ENCODE measurements at regions not wholly inside any gene's neighbourhood (a gene's known extent, or its start where the extent isn't known, plus 50 kb on each side); places are given as distances from the start of the nearest gene placed in this dataset.

DNA sequence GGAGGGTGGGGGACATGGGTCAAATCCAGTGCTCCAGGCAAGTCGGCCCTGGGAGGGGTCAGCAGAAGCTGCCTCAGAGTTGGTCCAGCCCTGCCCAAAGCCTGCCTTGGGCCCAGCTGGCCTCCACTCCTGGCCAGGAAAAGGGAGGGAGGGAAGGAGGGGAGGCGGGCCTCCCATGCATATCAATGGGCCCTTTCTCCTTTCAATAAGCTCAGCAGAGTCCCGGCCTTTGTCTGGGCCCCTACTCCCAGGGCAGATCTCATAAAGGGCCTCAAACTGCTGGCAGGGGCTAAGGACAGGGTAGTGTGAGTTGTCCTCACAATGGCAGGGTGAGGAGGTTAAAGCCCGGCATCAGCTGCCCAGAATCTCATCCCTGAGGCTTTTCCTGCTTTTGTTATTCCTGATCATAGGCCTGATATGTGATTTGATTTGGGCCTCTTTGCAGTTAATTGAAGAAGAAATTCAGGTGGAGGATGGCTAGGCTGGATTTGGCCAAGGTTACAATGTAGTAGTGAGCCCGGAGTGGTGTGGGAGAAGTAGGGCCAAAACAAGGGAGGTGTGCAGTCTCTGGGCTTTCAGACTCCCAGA lies 121.1 kb upstream of the ATP6AP2 start:
- no peak for DNase-seq
- Histone ChIP-seq H3K9me3 (no peaks in the 10 kb centered on the region), H3K4me1 (no peaks in the 10 kb centered on the region), H3K36me3 (ENCODE audit: low read depth, missing control alignments) (no peaks in the 10 kb centered on the region), H3K27ac (no peak overlapping the region), H3K27me3 (no peaks in the 10 kb centered on the region), H3K4me3 (no peak overlapping the region)
- TF ChIP-seq POLR2A (IDR thresholded peaks at IDR 0.05): no peak
- TF ChIP-seq, protein P1, sequence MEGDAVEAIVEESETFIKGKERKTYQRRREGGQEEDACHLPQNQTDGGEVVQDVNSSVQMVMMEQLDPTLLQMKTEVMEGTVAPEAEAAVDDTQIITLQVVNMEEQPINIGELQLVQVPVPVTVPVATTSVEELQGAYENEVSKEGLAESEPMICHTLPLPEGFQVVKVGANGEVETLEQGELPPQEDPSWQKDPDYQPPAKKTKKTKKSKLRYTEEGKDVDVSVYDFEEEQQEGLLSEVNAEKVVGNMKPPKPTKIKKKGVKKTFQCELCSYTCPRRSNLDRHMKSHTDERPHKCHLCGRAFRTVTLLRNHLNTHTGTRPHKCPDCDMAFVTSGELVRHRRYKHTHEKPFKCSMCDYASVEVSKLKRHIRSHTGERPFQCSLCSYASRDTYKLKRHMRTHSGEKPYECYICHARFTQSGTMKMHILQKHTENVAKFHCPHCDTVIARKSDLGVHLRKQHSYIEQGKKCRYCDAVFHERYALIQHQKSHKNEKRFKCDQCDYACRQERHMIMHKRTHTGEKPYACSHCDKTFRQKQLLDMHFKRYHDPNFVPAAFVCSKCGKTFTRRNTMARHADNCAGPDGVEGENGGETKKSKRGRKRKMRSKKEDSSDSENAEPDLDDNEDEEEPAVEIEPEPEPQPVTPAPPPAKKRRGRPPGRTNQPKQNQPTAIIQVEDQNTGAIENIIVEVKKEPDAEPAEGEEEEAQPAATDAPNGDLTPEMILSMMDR (IDR thresholded peaks at IDR 0.05): no peak
- WGBS, 2 donors: 69 to 100% methylated on average over 2 to 4 of the region's 5 CpGs
- intact Hi-C loops (cut with DNase I; ENCODE audit: low total_unique reads): no loop called here

DNA sequence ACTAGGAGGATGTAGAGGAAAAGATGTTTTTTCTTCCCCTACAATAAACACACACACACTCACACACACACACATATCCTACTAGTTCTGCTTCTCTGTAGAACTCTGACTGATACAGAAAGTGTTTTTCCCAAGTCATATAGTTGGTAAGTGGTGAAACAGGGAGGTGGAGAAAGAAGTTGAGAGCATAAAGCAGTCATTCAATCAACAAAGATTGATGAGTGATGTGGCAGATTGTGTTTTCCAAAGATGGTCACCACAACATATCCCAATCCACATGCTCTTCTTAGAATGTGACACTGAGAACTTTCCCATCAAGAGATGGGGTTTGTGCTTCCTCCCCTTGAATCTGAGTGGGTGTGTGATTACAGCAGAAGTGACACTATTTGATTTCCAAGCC lies 123.4 kb upstream of the ATP6AP2 start:
- TF ChIP-seq, protein P1 (IDR thresholded peaks at IDR 0.05): no peak
- no peak for TF ChIP-seq POLR2A (IDR thresholded peaks at IDR 0.05)
- Histone ChIP-seq H3K27ac (no peak overlapping the region), H3K9me3 (no peaks in the 10 kb centered on the region), H3K27me3 (no peaks in the 10 kb centered on the region), H3K4me3 (no peak overlapping the region), H3K4me1 (no peaks in the 10 kb centered on the region), H3K36me3 (ENCODE audit: low read depth, missing control alignments) (no peaks in the 10 kb centered on the region)
- intact Hi-C loops (cut with DNase I; ENCODE audit: low total_unique reads): no loop called here
- DNase-seq: no peak

DNA sequence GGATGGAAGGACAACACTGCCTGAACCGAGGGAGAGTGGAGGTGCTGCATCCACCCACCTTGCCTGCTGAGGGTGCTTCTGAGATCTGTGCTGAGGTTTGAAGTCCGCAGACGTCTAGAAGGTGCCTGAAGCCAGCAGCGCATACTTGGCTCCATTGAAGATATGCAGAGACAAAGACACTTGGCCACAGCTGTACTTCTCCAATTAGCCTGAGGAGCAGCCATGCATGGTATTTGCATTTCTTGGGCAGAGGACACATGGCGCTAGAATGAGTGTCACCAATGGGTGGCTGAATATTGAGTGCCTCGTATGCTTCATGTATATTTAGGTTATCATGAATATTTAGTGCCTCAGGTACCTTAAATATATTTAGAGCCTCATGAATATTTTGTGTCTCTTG lies 128.7 kb upstream of the ATP6AP2 start:
- WGBS, 2 donors: 78 to 96% methylated on average over 3 to 6 of the region's 6 CpGs
- no peaks in the 10 kb centered on the region for H3K4me1 ChIP-seq
- intact Hi-C loops (cut with DNase I; ENCODE audit: low total_unique reads): no loop called here
- no peaks in the 10 kb centered on the region for H3K9me3 ChIP-seq
- H3K27ac ChIP-seq: no peak overlapping the region
- DNase-seq: no peak
- no peak overlapping the region for H3K4me3 ChIP-seq
- no peaks in the 10 kb centered on the region for H3K36me3 ChIP-seq (ENCODE audit: low read depth, missing control alignments)
- TF ChIP-seq, protein P1 (IDR thresholded peaks at IDR 0.05): no peak
- TF ChIP-seq POLR2A (IDR thresholded peaks at IDR 0.05): no peak
- no peaks in the 10 kb centered on the region for H3K27me3 ChIP-seq

DNA sequence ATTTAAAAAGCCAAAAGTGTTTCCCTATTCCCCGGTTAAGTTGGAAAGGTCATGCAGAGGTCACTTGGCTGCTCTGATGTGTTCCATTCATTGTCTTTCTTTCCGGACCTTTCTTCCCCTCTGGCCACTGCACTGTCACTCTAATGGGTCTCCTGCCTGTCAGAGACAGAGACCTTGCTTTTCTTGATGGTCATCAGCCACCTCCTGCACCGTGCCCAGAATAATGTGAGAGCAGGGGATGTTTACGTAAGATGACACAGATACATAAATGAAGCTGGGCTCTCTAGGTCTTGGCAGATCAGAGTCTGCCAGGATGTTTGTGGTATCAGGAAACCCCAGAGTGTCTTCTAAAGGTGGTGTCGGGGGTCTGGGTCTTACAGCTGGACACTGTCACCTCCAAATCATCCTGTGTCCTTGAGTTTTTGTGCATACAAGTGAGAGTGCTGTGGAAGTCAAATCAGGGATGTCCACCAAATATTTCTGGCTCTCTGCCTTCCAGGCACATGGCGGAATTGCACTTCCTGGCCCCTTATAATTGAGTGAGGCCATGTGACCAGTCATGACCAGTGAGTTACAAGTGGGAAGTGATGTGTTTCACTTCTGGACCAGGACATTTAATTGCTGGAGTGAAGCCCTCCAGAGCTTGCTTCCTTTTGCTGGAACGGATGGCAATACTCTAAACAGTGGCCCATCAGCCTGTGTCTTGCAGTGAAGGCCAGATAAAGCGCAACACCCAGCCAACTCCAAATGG lies 130.6 kb upstream of the ATP6AP2 start:
- Histone ChIP-seq H3K27me3 (no peaks in the 10 kb centered on the region), H3K9me3 (no peaks in the 10 kb centered on the region), H3K4me3 (no peak overlapping the region), H3K4me1 (no peaks in the 10 kb centered on the region), H3K36me3 (ENCODE audit: low read depth, missing control alignments) (no peaks in the 10 kb centered on the region), H3K27ac (no peak overlapping the region)
- 69 to 76% methylated on average over 7 to 8 of the region's 8 CpGs for whole genome bisulfite sequencing, 2 donors
- DNase-seq: no peak
- TF ChIP-seq, protein P1 (IDR thresholded peaks at IDR 0.05): no peak
- no peak for TF ChIP-seq POLR2A (IDR thresholded peaks at IDR 0.05)
- intact Hi-C loops (cut with DNase I; ENCODE audit: low total_unique reads): no loop called here

DNA sequence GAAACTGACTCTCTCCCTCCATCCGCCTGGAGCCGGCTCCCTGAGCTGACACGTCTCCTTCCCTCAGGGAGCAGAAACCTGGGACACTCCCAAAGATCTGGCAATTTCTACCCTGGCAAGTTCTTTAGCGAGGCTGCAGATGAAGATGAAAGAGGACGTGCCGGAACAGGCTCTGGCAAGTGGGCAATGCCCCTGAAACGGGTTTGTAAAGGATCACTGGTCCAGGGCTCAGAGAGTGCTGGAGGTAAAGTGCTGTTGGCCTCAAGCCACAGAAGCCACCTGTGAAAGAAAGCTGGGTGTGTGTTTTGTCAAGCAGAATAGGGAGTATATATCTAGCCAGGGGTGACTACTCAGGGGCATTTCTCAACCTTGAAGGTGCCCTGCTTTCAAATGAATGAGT lies 131.4 kb upstream of the ATP6AP2 start:
- no peaks in the 10 kb centered on the region for H3K36me3 ChIP-seq (ENCODE audit: low read depth, missing control alignments)
- H3K9me3 ChIP-seq: no peaks in the 10 kb centered on the region
- intact Hi-C loops (cut with DNase I; ENCODE audit: low total_unique reads): no loop called here
- no peak overlapping the region for H3K27ac ChIP-seq
- TF ChIP-seq POLR2A (IDR thresholded peaks at IDR 0.05): no peak
- TF ChIP-seq, protein P1 (IDR thresholded peaks at IDR 0.05): no peak
- WGBS, 2 donors: 89 to 96% methylated on average over 4 to 7 of the region's 7 CpGs
- H3K4me1 ChIP-seq: no peaks in the 10 kb centered on the region
- DNase-seq: no peak
- H3K27me3 ChIP-seq: no peaks in the 10 kb centered on the region
- H3K4me3 ChIP-seq: no peak overlapping the region

All from testis (tissue), 2 donors.